Smooth muscle cell (in vitro differentiated cells): ENCODE measurements at regions not wholly inside any gene's neighbourhood (a gene's known extent, or its start where the extent isn't known, plus 50 kb on each side); places are given as distances from the start of the nearest gene placed in this dataset.

Experiments used
- DNase-seq: peaks from one replicate; lab custom pipeline; 2025; ENCODE audit not compliant: unreplicated experiment; lab: John Stamatoyannopoulos, UW
- H2AFZ ChIP-seq: fragments of 200-600 bp; sonication (generic); 2 replicates; pipeline ENCODE4 v1.6.0; 2016; ENCODE audit warnings: antibody characterized with exemption, low read depth, mild to moderate bottlenecking
- H3F3A ChIP-seq: fragments of 200-600 bp; sonication (generic); 2 replicates; pipeline ENCODE4 v1.6.0; 2017; ENCODE audit warnings: antibody characterized with exemption, low read depth
- H3K27ac ChIP-seq: fragments of 200-600 bp; sonication (generic); 2 replicates; pipeline ENCODE4 v1.5.1; 2016; ENCODE audit warnings: low read depth, mild to moderate bottlenecking
- H3K27me3 ChIP-seq: fragments of 200-600 bp; sonication (generic); 2 replicates; pipeline ENCODE4 v1.6.1; 2016; ENCODE audit warnings: low read depth, mild to moderate bottlenecking
- H3K36me3 ChIP-seq: fragments of 200-600 bp; sonication (generic); 2 replicates; pipeline ENCODE4 v1.5.1; 2016; ENCODE audit warnings: low read depth
- H3K4me1 ChIP-seq: fragments of 200-600 bp; sonication (generic); 2 replicates; pipeline ENCODE4 v1.5.1; 2016; ENCODE audit warnings: low read depth
- H3K4me2 ChIP-seq: fragments of 200-600 bp; sonication (generic); 2 replicates; pipeline ENCODE4 v1.6.0; 2016; ENCODE audit warnings: mild to moderate bottlenecking
- H3K4me3 ChIP-seq: fragments of 200-600 bp; sonication (generic); 2 replicates; pipeline ENCODE4 v1.5.1; 2016; ENCODE audit warnings: mild to moderate bottlenecking
- H3K79me2 ChIP-seq: fragments of 200-600 bp; sonication (generic); 2 replicates; pipeline ENCODE4 v1.6.0; 2016; ENCODE audit warnings: low read depth, mild to moderate bottlenecking
- H3K9ac ChIP-seq: fragments of 200-600 bp; sonication (generic); 2 replicates; pipeline ENCODE4 v1.6.0; 2016; ENCODE audit warnings: low read depth
- H3K9me3 ChIP-seq: fragments of 200-600 bp; sonication (generic); replicated peaks from 2 replicates; pipeline ENCODE4 v1.5.1; 2016; ENCODE audit warnings: low read depth
- H4K20me1 ChIP-seq: fragments of 200-600 bp; sonication (generic); 2 replicates; pipeline ENCODE4 v1.6.0; 2016; ENCODE audit warnings: low read depth
- CTCF ChIP-seq: fragments of 200-600 bp; sonication (generic); IDR thresholded peaks from 2 replicates; pipeline ENCODE4 v1.5.1; 2017; ENCODE audit warnings: borderline replicate concordance, mild to moderate bottlenecking, antibody characterized with exemption; ENCODE audit not compliant: insufficient read depth, poor library complexity, severe bottlenecking
- WGBS: methylation state at CpG from one replicate; pipeline ENCODE4 v1.1.7; 2016; ENCODE audit warnings: low lambda C conversion rate; 5-methylcytosine and 5-hydroxymethylcytosine counted together

GRCh38 chr19:31882709-31883108 is 462.7 kb upstream of the ZNF507 start:
- Histone ChIP-seq H3F3A (no peaks in the 10 kb centered on the region), H4K20me1 (no peaks in the 10 kb centered on the region), H3K4me3 (no peak overlapping the region), H2AFZ (no peak overlapping the region), H3K4me1 (no peaks in the 10 kb centered on the region), H3K4me2 (no peak overlapping the region), H3K36me3 (no peaks in the 10 kb centered on the region), H3K9me3 (no peaks in the 10 kb centered on the region), H3K27me3 (no peaks in the 10 kb centered on the region), H3K9ac (no peak overlapping the region), H3K27ac (no peak overlapping the region), H3K79me2 (no peaks in the 10 kb centered on the region)
- TF ChIP-seq CTCF, result no peak
- 96% methylated on average over 2 of the region's 2 CpGs for WGBS
- no peak for DNase-seq

- no peak overlapping the region for H3K27ac ChIP-seq
- no peak overlapping the region for H3K9ac ChIP-seq
- no peak overlapping the region for H3K4me3 ChIP-seq
- no peaks in the 10 kb centered on the region for H3K27me3 ChIP-seq
- no peak for DNase-seq
- no peaks in the 10 kb centered on the region for H3K36me3 ChIP-seq
- no peak for TF ChIP-seq CTCF
- H2AFZ ChIP-seq, result no peak overlapping the region
- WGBS, result 92% methylated on average over 17 of the region's 17 CpGs
- no peaks in the 10 kb centered on the region for H3K79me2 ChIP-seq
- no peaks in the 10 kb centered on the region for H3F3A ChIP-seq
- no peaks in the 10 kb centered on the region for H4K20me1 ChIP-seq
- no peaks in the 10 kb centered on the region for H3K9me3 ChIP-seq
- no peaks in the 10 kb centered on the region for H3K4me1 ChIP-seq
- H3K4me2 ChIP-seq, result no peak overlapping the region
Measured at GRCh38 chr19:31883296-31883990, 462.0 kb upstream of the ZNF507 start.

- no peak for TF ChIP-seq CTCF
- Histone ChIP-seq H3F3A (no peaks in the 10 kb centered on the region), H3K27me3 (no peaks in the 10 kb centered on the region), H3K27ac (no peak overlapping the region), H3K4me1 (no peaks in the 10 kb centered on the region), H3K4me3 (no peak overlapping the region), H2AFZ (no peak overlapping the region), H3K9ac (no peak overlapping the region), H4K20me1 (no peaks in the 10 kb centered on the region), H3K9me3 (no peaks in the 10 kb centered on the region), H3K4me2 (no peak overlapping the region), H3K79me2 (no peaks in the 10 kb centered on the region), H3K36me3 (no peaks in the 10 kb centered on the region)
- 88% methylated on average over 8 of the region's 8 CpGs for WGBS
- no peak for DNase-seq
Measured at GRCh38 chr19:31885280-31885853, 460.0 kb upstream of the ZNF507 start.

- H3K27ac ChIP-seq, result no peak overlapping the region
- H2AFZ ChIP-seq, result no peak overlapping the region
- 88% methylated on average over 9 of the region's 9 CpGs for WGBS
- DNase-seq, result no peak
- no peak overlapping the region for H3K4me3 ChIP-seq
- no peak overlapping the region for H3K4me2 ChIP-seq
- TF ChIP-seq CTCF, result no peak
- H3K9me3 ChIP-seq, result no peaks in the 10 kb centered on the region
- H3K36me3 ChIP-seq, result no peaks in the 10 kb centered on the region
- no peaks in the 10 kb centered on the region for H3F3A ChIP-seq
- no peaks in the 10 kb centered on the region for H3K27me3 ChIP-seq
- H4K20me1 ChIP-seq, result no peaks in the 10 kb centered on the region
- H3K4me1 ChIP-seq, result no peaks in the 10 kb centered on the region
- H3K79me2 ChIP-seq, result no peaks in the 10 kb centered on the region
- H3K9ac ChIP-seq, result no peak overlapping the region
Measured at GRCh38 chr19:31890230-31890629, 455.2 kb upstream of the ZNF507 start.
